Peyer's patch (tissue), 4 donors: ENCODE measurements at regions not wholly inside any gene's neighbourhood (a gene's known extent, or its start where the extent isn't known, plus 50 kb on each side); places are given as distances from the start of the nearest gene placed in this dataset.

Experiments
- DNase-seq, 3 donors: peaks; one replicate each; pipeline ENCODE4 v3.0.0-alpha.2; 2017 to 2019
- H3K27ac ChIP-seq, 4 donors: fragments of 200-600 bp; sonication (generic); one replicate each; pipeline ENCODE4 v1.5.1; 2016 to 2019
- H3K27me3 ChIP-seq, 2 donors: fragments of 200-600 bp; sonication (generic); one replicate each; pipeline ENCODE4 v1.5.1; 2019
- H3K36me3 ChIP-seq, 3 donors: fragments of 200-600 bp; sonication (generic); one replicate each; pipeline ENCODE4 v1.5.1; 2016 to 2019
- H3K4me1 ChIP-seq, 4 donors: fragments of 200-600 bp; sonication (generic); one replicate each; pipeline ENCODE4 v1.5.1; 2016 to 2019
- H3K4me3 ChIP-seq, 4 donors: fragments of 200-600 bp; sonication (generic); 1 replicate in 3 of 4; 2 replicates in 1 of 4; pipeline ENCODE4 v1.5.1; 2016 to 2019; ENCODE audit warnings: mild to moderate bottlenecking in 1 of 4
- H3K9me3 ChIP-seq, 4 donors: fragments of 200-600 bp; sonication (generic); one replicate each; pipeline ENCODE4 v1.5.1; 2016 to 2019; ENCODE audit warnings: mild to moderate bottlenecking in 1 of 4
- CTCF ChIP-seq, 6 experiments: fragments of 450-650 bp in 4 of 6; fragments of 200-600 bp in 2 of 6; sonication (generic) in 1 of 6; IDR thresholded peaks; one replicate each; pipeline ENCODE4 v1.5.1; 2017 to 2019; ENCODE audit warnings: antibody characterized with exemption in 6 of 6, mild to moderate bottlenecking in 3 of 6, moderate library complexity in 1 of 6
- POLR2A ChIP-seq, 2 donors: fragments of 450-650 bp; IDR thresholded peaks; one replicate each; pipeline ENCODE4 v1.5.1; 2017; ENCODE audit warnings: antibody characterized with exemption in 2 of 2, mild to moderate bottlenecking in 2 of 2, moderate library complexity in 2 of 2

- no peak for DNase-seq
- no peaks in the 10 kb centered on the region for H3K27me3 ChIP-seq
These were observed 169.5 kb downstream of the MYCN start for GRCh38 chr2:16109821-16110310.

GRCh38 chr2:16109368-16109820, 169.0 kb downstream of the MYCN start:
- H3K27ac ChIP-seq: no peak overlapping the region
- no peaks in the 10 kb centered on the region for H3K27me3 ChIP-seq
- DNase-seq: no peak
- H3K4me3 ChIP-seq: no peak overlapping the region
- H3K36me3 ChIP-seq: no peaks in the 10 kb centered on the region
- H3K4me1 ChIP-seq: peaks cover 0 to under 1% (median 0%) of the 10 kb centered on the region in 4 donors
- no peaks in the 10 kb centered on the region for H3K9me3 ChIP-seq
- TF ChIP-seq CTCF (IDR thresholded peaks at IDR 0.05): no peak
- TF ChIP-seq POLR2A (IDR thresholded peaks at IDR 0.05): no peak

More at GRCh38 chr2:16109821-16110310, 169.5 kb downstream of the MYCN start:
- Histone ChIP-seq H3K36me3 (no peaks in the 10 kb centered on the region), H3K27ac (no peak overlapping the region), H3K4me1 (peaks cover 0 to 4% (median 0%) of the 10 kb centered on the region in 4 donors), H3K4me3 (no peak overlapping the region), H3K9me3 (no peaks in the 10 kb centered on the region)
- TF ChIP-seq CTCF (IDR thresholded peaks at IDR 0.05) (no peak), POLR2A (IDR thresholded peaks at IDR 0.05) (no peak)

GRCh38 chr2:16107246-16107645, 166.9 kb downstream of the MYCN start:
- Histone ChIP-seq H3K27me3 (no peaks in the 10 kb centered on the region), H3K4me3 (no peak overlapping the region), H3K4me1 (peaks cover 0 to 6% (median 2%) of the 10 kb centered on the region in 4 donors), H3K36me3 (no peaks in the 10 kb centered on the region), H3K27ac (no peak overlapping the region), H3K9me3 (no peaks in the 10 kb centered on the region)
- DNase-seq: no peak
- TF ChIP-seq POLR2A (IDR thresholded peaks at IDR 0.05): no peak
- TF ChIP-seq CTCF (IDR thresholded peaks at IDR 0.05): no peak

GRCh38 chr2:16106619-16107018, 166.3 kb downstream of the MYCN start:
- no peaks in the 10 kb centered on the region for H3K9me3 ChIP-seq
- no peak overlapping the region for H3K4me3 ChIP-seq
- TF ChIP-seq CTCF (IDR thresholded peaks at IDR 0.05) (no peak), POLR2A (IDR thresholded peaks at IDR 0.05) (no peak)
- no peak for DNase-seq
- H3K4me1 ChIP-seq: peaks cover 0 to 6% (median 2%) of the 10 kb centered on the region in 4 donors
- H3K27ac ChIP-seq: no peak overlapping the region
- H3K36me3 ChIP-seq: no peaks in the 10 kb centered on the region
- no peaks in the 10 kb centered on the region for H3K27me3 ChIP-seq

GRCh38 chr2:16105669-16106281, 165.4 kb downstream of the MYCN start:
- H3K27ac ChIP-seq: no peak overlapping the region
- TF ChIP-seq CTCF (IDR thresholded peaks at IDR 0.05): no peak
- no peak for TF ChIP-seq POLR2A (IDR thresholded peaks at IDR 0.05)

More at GRCh38 chr2:16105669-16106281, 165.4 kb downstream of the MYCN start:
- no peak overlapping the region for H3K4me3 ChIP-seq
- H3K27me3 ChIP-seq: no peaks in the 10 kb centered on the region
- DNase-seq: no peak
- no peaks in the 10 kb centered on the region for H3K9me3 ChIP-seq
- peaks cover 0 to 6% (median 2%) of the 10 kb centered on the region in 4 donors for H3K4me1 ChIP-seq
- no peaks in the 10 kb centered on the region for H3K36me3 ChIP-seq
